Astrocyte of the spinal cord (primary cell): ENCODE measurements at regions not wholly inside any gene's neighbourhood (a gene's known extent, or its start where the extent isn't known, plus 50 kb on each side); places are given as distances from the start of the nearest gene placed in this dataset.

Experiments used
- DNase-seq: peaks from one replicate; pipeline ENCODE4 v3.0.0; 2011; ENCODE audit warnings: low read depth, low spot score
- H3K4me3 ChIP-seq: 2 replicates; pipeline ENCODE4 v1.5.1; 2011; ENCODE audit warnings: low read depth, mild to moderate bottlenecking, low read length, moderate library complexity
- CTCF ChIP-seq: IDR thresholded peaks from 2 replicates; pipeline ENCODE4 v1.5.1; 2012; ENCODE audit warnings: low read depth, mild to moderate bottlenecking, low read length, inconsistent platforms
- in situ Hi-C: cut with HindIII; loops from 2 replicates; pipeline ENCODE4 v1.10.0; 2017; ENCODE audit warnings: low sequenced_read_pairs

DNA sequence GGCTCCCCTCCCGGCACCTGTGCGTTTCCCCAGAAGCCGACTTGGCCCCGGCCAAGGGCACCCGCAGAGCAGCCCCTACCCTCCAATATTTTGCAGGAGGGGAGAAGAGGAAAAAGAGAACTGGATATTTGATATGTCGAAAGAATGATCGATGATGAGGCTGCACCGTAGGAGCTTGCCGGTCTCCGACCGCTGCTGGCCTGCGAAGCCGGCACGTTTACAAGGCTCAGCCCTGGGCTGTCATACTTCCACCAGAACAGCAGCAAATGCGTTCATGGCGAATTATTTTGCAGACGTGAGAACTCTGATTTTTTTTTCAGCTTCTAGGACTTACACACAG lies 296.7 kb downstream of the TFAP2C start:
- in situ Hi-C loops: no loop called here
- H3K4me3 ChIP-seq: no peak overlapping the region
- no peak for TF ChIP-seq CTCF
- DNase-seq: peak; percentile 5

GRCh38 chr20:56926501-56926900 lies 297.4 kb downstream of the TFAP2C start:
- in situ Hi-C loops: no loop called here
- DNase-seq: no peak

DNA sequence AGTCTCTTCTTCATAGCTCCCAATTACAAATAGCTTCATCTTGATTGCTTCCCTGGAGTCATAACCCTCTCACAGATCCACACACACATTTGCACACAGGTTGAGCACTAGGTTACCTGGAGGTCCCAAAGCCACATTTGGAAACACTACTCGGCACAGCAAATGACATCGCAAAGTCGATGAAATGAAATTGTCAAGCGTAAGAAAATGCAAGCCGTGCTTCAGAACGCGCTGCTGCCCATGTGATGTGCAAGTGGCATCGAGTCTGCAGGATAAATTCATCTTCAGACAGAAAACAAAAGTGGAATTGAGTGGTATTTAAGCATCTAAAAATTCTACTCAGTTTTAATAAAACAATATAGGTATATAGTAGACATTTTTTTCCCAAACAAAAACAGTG lies 298.0 kb downstream of the TFAP2C start:
- no peak for DNase-seq
- in situ Hi-C loops: no loop called here
- H3K4me3 ChIP-seq: no peak overlapping the region
- no peak for TF ChIP-seq CTCF

More at GRCh38 chr20:56926501-56926900, 297.4 kb downstream of the TFAP2C start:
- H3K4me3 ChIP-seq: no peak overlapping the region
- TF ChIP-seq CTCF: no peak

GRCh38 chr20:56928007-56928406 lies 298.9 kb downstream of the TFAP2C start:
- no peak overlapping the region for H3K4me3 ChIP-seq
- in situ Hi-C loops: no loop called here
- no peak for TF ChIP-seq CTCF
- DNase-seq: no peak

GRCh38 chr20:56929606-56930005 lies 300.5 kb downstream of the TFAP2C start:
- H3K4me3 ChIP-seq: no peak overlapping the region
- DNase-seq: no peak
- TF ChIP-seq CTCF: no peak
- in situ Hi-C loops: no loop called here

DNA sequence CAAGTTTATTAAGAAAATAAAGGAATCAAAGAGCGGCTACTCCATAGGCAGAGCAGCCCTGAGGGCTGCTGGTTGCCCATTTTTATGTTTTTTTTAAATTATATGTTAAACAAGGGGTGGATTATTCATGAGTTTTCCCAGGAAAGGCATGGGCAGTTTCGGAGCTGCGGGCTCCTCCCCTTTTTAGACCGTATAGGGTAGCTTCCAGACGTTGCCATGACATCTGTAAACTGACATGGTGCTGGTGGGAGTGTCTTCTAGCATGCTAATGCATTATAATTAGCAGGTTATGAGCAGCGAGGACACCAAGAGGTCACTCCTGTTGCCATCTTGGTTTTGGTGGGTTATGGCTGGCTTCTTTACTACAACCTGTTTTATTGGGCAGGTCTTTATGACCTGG lies 301.8 kb downstream of the TFAP2C start:
- in situ Hi-C loops: no loop called here
- DNase-seq: no peak
- no peak overlapping the region for H3K4me3 ChIP-seq
- TF ChIP-seq CTCF: no peak
